WERI-Rb-1 (cell line): ENCODE measurements at regions not wholly inside any gene's neighbourhood (a gene's known extent, or its start where the extent isn't known, plus 50 kb on each side); places are given as distances from the start of the nearest gene placed in this dataset.

Experiments
- DNase-seq: peaks from one replicate; pipeline ENCODE4 v3.0.0-alpha.2; 2020
- H3K27ac ChIP-seq: fragments of 250-450 bp; sonication (Bioruptor Pico); 2 replicates; pipeline ENCODE4 v1.5.1; 2020; ENCODE audit warnings: mild to moderate bottlenecking, moderate library complexity
- H3K27me3 ChIP-seq: fragments of 250-450 bp; sonication (Bioruptor Pico); 2 replicates; pipeline ENCODE4 v1.5.1; 2021; ENCODE audit warnings: mild to moderate bottlenecking, low read depth, moderate library complexity; ENCODE audit not compliant: insufficient read depth, severe bottlenecking
- H3K36me3 ChIP-seq: fragments of 250-450 bp; sonication (Bioruptor Pico); 2 replicates; pipeline ENCODE4 v1.5.1; 2020; ENCODE audit warnings: mild to moderate bottlenecking, moderate library complexity
- H3K4me3 ChIP-seq: 2 replicates; pipeline ENCODE4 v1.5.1; 2011; ENCODE audit warnings: low read depth, mild to moderate bottlenecking, control low read depth, low read length
- H3K9me3 ChIP-seq: fragments of 250-450 bp; sonication (Bioruptor Pico); 2 replicates; pipeline ENCODE4 v1.5.1; 2021; ENCODE audit warnings: mild to moderate bottlenecking, moderate library complexity; ENCODE audit not compliant: severe bottlenecking
- CTCF ChIP-seq: IDR thresholded peaks from 2 replicates; pipeline ENCODE4 v1.5.1; 2011; ENCODE audit warnings: low read depth, mild to moderate bottlenecking, control low read depth, inconsistent platforms, low read length

- H3K27me3 ChIP-seq: no peaks in the 10 kb centered on the region
- H3K36me3 ChIP-seq: no peaks in the 10 kb centered on the region
- no peak for TF ChIP-seq CTCF
- DNase-seq: no peak
- H3K4me3 ChIP-seq: no peak overlapping the region
- H3K9me3 ChIP-seq: no peaks in the 10 kb centered on the region
- no peak overlapping the region for H3K27ac ChIP-seq
Observed at GRCh38 chr13:73286942-73287620, 228.3 kb downstream of the KLF5 start.

GRCh38 chr13:73286177-73286576 is 227.4 kb downstream of the KLF5 start:
- Histone ChIP-seq H3K27me3 (no peaks in the 10 kb centered on the region), H3K36me3 (no peaks in the 10 kb centered on the region), H3K4me3 (no peak overlapping the region), H3K27ac (no peak overlapping the region), H3K9me3 (no peaks in the 10 kb centered on the region)
- no peak for DNase-seq
- 0 out of 2 replicates have a peak, but pooled peaks have one; percentile 9 for TF ChIP-seq CTCF

- no peak overlapping the region for H3K4me3 ChIP-seq
Observed at GRCh38 chr13:73284081-73284874, 225.5 kb downstream of the KLF5 start.

GRCh38 chr13:73283636-73284035 is 224.8 kb downstream of the KLF5 start:
- H3K4me3 ChIP-seq: no peak overlapping the region
- no peaks in the 10 kb centered on the region for H3K27me3 ChIP-seq
- no peaks in the 10 kb centered on the region for H3K9me3 ChIP-seq
- DNase-seq: no peak
- H3K36me3 ChIP-seq: no peaks in the 10 kb centered on the region
- H3K27ac ChIP-seq: no peak overlapping the region
- no peak for TF ChIP-seq CTCF

More at GRCh38 chr13:73284081-73284874, 225.5 kb downstream of the KLF5 start:
- Histone ChIP-seq H3K36me3 (no peaks in the 10 kb centered on the region), H3K27ac (no peak overlapping the region), H3K9me3 (no peaks in the 10 kb centered on the region), H3K27me3 (no peaks in the 10 kb centered on the region)
- no peak for DNase-seq
- TF ChIP-seq CTCF: no peak

GRCh38 chr13:73281746-73282145 is 222.9 kb downstream of the KLF5 start:
- no peak overlapping the region for H3K27ac ChIP-seq
- no peak for DNase-seq
- no peak overlapping the region for H3K4me3 ChIP-seq
- H3K36me3 ChIP-seq: no peaks in the 10 kb centered on the region
- H3K27me3 ChIP-seq: no peaks in the 10 kb centered on the region
- no peaks in the 10 kb centered on the region for H3K9me3 ChIP-seq
- no peak for TF ChIP-seq CTCF
